ENCODE measurements at regions not wholly inside any gene's neighbourhood (a gene's known extent, or its start where the extent isn't known, plus 50 kb on each side); places are given as distances from the start of the nearest gene placed in this dataset.
A peak's percentile ranks its signal among the peaks of the same experiment; 100 is the strongest.

DNA sequence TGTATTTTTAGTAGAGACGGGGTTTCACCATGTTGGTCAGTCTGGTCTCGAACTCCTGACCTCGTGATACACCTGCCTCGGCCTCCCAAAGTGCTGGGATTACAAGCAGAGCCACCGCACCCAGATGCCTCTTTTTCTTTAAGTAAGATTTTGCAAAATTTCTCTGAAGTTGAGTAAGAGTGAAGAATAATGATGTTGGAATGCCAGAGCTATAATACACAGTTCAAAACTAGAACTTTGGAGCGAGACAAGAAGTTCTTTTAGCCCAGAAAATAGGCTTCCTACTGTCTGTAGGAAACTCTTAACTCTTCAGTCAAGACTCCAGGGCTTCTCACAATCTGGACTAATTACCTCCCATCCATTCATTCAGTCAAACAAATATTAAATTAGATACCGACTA is 51.4 kb downstream of the MARCHF4 start:
- DNase-seq (ENCODE audit: low read depth) = no peak

DNA sequence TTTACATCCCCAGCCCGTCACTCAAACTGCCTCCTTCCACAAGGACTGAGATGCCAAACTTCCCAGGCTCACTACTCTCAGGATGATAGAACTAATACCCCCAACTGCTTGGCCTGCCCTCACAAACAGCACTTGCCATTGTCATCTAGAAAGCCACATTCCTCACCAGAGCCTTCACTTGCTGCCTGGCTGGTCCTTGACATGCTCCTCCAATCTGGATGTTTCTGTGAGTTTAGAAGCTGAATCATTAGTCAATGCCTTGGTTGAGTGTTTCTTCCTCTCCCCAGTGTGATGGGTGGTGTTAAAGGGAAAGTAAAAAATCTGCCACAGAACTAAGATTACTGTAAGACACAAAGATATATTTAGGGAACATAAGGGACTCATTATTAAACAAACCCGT is 52.5 kb downstream of the MARCHF4 start:
- no peak for DNase-seq (ENCODE audit: low read depth)

DNA sequence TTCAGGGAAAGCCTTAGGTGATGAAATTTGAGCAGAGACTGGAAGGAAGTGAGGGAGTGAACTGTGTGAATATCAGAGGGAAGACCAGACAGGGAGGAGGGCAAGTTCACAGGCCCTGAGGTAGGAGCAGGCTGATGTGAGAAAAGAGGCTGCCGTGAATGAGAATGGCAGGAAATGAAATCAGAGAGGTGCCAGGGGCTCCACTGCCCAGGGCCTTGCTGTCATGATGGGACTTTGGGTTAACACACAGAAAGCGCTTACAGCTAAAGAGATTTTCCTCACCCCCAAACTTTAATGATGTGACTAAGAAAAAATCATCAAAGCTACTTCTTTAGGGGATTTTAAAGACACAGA is 53.8 kb downstream of the MARCHF4 start:
- DNase-seq (ENCODE audit: low read depth) = no peak

DNA sequence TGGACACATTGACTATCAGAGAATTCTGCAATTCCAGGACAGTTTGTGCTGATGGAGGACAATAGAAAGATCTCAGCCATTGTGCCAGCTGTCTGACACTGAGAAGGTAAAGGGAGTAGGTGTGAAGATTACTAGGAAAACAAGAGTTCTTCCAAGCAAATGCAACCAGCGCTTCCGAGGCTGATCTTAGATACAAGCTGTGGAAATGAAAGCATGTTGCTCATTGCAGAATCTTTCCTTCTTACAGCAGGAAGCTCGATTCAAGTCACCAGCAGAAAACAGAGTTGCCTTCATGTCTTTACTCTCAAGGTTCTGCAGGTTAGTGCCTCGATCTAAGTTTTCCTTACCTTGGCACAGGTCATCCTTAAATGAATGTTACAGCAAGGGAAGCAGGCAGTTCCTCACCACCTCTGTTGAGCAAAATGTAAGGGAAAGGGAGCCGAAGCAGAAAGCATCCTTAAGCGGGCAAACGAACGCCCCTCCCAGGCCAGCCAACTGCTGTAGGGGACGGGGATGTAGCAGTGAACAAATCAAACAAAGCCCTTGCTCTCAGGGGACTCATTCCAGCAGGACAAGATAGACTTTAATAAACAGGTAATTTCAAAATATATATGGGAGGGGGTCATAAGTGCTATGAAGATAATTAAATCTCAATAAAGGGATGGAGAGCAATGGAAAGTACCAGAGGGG is 54.3 kb downstream of the MARCHF4 start:
- no peak for DNase-seq (ENCODE audit: low read depth)

DNA sequence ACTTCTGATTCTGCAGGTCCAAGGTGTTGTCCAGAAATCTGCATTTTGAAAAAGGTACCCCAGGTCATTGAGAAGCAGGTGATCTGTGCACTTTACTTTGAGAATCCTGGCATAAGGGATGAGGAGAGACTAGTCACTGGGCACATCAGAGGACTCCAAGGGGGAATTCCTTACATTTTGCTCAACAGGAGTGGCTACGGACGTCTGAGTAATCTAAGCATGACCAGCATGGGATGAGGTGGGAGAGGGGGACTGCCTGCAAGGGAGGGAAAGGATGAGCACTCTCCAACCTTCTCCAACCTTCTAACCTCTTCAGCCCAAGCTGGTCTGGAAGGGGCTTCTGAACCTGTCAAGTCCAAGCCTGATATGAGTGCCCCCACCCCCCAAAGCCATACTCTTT is 55.5 kb downstream of the MARCHF4 start:
- peak; percentile 84 for DNase-seq (ENCODE audit: low read depth)

DNA sequence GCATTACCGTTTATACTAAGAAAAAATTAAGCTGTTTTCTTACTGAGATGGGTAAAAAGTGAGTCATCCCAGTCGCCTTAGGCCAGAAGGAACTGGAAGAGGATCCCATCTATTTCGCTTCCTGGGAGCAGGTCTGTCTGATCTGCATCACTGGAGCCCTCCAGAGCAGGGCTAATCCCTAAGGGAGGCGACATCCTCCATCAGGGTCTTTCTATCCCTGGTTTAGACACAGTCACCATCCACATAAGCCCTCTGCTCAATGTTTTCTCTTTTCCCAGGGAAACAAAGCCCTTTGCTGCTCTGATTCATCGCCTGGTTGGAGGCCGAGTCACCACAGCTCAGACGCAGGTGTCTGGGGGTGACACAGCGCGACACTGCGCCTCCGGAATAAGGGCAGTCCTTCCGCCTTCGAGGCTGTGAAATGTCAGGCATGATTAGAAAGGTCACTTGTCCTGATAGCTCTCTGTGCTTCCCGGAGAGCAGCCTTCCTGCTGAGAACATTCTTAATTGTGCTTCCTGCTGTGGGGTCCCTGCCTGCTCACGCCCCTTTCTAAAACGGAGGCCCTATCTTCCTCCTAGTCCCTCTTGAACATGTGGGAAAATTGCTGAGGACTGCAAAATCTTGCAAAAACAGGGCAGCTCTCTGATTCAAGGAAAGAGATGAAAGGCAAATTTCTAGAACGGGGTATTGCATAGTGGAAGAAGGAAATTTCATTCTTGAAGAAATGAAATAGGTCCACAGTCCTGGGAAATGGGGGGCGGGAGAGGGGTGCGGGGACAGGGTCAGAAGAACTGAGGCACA is 56.3 kb downstream of the MARCHF4 start:
- peak; percentile 85 for DNase-seq (ENCODE audit: low read depth)

DNA sequence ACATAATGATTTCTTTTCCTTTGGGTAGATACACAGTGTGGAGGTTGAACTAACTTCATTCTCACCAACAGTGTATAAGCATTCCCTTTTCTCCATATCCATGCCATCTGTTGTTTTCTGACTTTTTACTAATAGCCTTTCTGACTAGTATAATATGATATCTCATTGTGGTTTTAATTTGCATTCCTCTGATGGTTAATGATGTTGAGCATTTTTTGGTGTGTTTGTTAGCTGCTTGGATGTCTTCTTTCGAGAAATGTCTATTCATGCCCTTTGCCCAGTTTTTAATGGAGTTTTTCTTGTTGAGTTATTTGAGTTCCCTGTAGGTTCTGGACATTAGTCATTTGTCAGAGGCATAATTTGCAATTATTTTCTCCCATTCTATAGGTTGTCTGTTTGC is 59.8 kb downstream of the MARCHF4 start:
- no peak for DNase-seq (ENCODE audit: low read depth)

DNA sequence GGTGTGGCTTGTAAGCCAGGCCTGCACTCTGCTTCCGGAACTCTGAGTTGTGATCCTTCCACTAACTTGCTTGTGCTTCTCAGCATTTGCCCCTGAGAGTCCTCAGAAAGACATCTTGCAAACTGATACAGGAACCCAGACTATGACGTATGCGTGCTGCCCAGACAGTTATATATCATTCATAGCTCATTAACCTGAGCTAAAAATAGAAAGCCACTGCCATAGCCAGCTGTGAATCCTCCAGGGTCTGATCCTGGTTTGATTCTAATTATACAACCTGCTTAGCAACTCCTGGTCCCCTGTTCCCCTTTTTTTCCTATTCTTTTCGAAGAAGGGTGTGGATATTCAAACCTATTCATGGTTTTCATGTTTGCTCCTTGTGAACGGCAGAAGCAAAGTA is 63.7 kb downstream of the MARCHF4 start:
- peak; percentile 60 for DNase-seq (ENCODE audit: low read depth)

DNA sequence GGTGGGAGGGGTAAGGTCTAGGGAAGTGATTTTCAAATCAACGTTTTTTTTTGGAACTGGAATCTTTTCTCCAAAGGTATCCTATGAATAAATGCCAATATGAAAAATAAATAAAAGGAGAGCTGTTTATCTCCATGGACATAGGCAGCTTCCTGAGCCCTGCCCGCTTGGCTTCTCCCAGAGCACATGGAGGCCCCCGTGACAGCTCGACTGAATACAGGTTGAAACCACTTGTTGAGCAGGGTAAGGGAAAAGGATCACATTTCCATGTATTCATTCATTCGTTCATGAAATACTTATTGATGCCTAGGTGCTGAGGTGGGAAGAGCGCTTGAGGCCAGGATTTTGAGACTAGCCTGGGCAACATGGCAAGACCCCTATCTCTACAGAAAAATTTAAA is 64.8 kb downstream of the MARCHF4 start:
- DNase-seq (ENCODE audit: low read depth) = no peak

DNA sequence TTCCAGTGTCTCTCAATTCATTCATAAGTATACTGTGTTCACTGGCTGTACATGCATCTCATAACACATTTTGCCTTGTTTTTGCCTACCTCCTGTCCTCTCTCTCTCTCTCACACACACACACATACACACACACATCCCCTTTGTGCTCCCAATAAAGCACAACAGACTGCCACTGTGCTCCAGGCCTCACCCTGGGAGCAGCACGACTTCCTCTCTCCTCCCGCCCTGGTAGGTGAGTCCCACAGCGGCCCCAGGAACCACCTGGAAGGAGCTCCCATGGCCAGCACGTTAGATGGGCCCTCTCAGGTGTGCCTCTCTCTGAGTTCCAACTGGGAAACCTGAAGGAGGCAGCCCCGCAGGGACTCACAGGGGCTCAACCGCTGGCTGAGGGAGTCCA is 65.4 kb downstream of the MARCHF4 start:
- no peak for DNase-seq (ENCODE audit: low read depth)

DNA sequence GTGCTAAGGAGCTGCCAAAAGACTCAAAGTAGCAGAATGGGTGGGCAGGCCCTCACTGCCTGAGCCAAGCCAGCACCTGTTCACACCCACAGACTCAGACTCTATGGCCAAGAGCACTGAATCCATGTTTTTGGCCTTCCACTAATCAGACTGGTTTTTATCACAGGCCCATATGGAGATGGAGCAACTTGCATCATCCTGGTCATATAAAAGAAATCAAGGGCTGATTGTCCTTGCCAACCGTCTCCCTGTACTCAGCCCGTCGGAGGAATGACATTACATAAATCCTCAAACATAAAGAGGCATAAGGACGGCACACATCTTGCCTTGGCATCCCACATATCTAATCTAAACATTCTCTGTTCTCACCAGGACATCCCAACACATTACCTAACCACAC is 66.7 kb downstream of the MARCHF4 start:
- no peak for DNase-seq (ENCODE audit: low read depth)

DNA sequence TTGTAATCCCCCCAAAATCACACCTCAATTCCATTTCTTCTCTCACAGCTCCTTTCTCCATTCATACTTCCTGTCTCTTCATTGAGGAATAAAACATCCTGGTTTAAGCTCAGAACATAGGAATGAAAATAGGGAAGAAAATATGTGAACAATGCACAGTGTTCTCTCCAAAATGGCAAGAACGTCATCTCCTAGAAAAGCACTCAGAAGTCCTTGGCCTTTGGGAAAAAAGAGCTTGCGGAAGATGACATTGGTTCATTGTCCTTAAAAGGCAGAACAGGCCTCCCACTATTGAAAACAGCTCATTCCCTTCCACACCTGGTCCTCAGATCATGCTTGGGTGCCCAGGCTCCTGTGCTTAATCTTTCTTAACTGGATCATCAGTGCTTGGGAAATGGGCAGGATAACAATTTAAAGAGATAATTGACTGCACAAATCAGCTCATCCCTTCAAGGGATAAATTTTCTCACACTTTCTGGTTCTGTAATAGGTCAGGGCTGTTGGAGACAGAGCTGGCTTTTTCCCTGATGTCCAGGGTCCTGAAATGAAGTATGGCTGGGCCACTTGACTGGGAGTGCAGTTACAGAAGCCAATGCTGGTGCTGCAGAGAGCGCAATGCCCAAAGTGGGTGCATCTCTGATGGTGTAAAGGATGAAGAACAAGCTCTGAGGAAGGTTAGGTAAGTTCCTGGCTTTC is 69.2 kb downstream of the MARCHF4 start:
- DNase-seq (ENCODE audit: low read depth) = no peak

DNA sequence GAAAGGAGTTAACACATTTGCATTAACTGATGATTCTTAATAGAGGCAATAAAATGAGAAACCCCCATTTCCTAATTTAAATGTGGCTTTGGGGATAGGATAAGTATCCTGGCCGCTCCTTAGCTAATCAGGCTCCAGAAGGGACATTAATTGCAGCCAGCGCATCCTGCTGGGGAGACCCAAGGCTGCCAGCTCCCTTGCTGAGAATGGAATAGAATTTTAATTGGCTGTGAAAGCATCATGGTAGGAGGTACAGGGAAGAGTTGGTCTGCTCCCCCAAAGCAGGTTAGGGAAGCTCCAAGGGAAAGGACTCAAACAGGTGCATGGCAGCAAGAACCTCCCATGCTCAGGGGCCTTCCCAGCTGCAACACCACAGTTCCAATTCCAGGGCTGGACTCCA is 71.4 kb downstream of the MARCHF4 start:
- no peak for DNase-seq (ENCODE audit: low read depth)

DNA sequence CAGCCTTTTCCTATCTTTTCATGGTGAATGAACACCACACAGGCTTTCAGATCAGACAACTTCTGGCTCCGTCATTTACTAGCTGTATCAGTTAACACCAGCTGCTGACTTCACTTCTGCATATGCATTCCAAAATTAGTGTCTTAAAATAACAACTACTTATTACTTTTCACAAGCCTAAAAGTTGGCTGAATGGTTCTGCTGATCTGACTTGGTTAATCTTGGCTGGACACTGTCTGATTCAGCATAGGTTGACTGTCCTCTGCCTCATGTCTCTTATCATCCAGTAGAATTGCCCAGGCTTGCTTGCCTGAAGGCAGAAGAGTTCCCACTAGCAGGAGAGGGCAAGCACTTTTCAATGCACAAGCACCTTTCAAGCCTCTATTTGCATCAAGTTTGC is 72.7 kb downstream of the MARCHF4 start:
- no peak for DNase-seq (ENCODE audit: low read depth)

DNA sequence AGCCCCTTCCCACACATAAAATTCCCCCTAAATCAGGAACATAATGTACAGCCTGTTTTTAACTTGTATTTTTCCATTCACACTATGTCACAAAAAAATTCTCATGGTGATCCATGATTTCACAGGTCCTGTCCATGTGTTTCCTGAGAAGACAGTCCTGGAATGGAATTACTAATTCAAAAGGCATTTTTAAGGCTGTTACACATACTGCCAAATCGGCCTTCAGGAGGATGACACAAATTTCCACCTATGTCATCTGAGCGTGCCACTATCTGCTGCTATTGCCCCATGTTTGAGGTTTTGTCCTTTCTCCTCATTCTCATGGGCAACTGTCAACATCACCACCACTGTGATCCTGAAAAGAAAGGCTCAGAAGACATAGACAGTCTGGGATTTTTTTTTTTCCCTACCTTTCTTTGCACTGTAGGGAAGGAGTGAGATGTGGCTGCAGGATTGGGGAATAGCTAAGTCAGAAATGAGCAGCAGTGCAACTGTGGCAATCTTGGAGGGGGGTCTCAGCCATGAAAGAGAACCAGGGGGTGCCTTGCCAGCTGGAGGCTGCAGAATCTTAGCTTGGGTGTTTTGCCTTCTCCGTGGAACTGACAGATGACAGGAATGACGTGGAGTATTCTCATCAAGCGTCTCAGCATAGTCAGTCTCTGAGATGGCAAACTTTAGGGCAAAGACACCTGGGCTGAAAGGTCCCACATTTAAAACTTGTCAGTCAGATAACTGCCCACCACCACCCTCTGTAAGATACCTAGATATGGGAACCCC is 73.4 kb downstream of the MARCHF4 start:
- peak; percentile 50 for DNase-seq (ENCODE audit: low read depth)

DNA sequence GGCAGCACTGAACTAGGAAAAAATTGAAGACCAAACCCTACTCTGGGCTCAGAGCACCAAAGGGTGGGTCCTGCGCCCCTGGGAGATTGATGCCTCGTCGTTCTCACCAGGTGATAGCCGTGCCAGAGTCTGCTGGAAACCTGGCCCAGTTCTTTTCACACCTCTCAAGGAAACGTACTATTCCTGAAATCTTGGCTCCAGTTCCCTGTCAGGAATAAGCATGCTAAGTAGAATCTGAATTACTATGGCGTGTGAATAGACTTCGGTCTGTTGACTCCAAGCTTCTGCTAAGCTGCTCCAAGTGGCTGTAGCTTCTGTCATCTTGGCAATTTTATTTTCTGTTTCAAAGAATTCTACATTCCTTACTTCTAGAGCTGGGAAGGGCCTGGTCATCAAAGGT is 75.4 kb downstream of the MARCHF4 start:
- no peak for DNase-seq (ENCODE audit: low read depth)

DNA sequence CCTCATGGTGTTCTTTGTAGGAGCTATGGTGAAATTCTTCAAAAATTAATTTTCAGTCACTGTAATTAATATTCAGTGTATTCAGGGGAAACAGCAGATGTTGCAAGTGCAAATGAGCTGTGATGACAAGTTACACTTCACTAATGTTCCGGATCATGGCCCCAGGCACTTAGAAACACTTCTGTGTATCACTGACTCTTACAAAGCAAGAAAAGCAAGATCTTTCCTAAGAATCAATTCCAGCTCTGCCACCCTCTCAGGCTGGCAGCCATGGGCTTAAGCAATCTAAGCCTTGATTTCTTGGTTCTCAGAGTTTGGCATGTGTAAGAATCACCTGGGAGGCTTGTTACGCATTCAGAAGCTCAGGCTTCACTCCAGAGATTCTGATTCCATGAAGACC is 78.0 kb downstream of the MARCHF4 start:
- no peak for DNase-seq (ENCODE audit: low read depth)

DNA sequence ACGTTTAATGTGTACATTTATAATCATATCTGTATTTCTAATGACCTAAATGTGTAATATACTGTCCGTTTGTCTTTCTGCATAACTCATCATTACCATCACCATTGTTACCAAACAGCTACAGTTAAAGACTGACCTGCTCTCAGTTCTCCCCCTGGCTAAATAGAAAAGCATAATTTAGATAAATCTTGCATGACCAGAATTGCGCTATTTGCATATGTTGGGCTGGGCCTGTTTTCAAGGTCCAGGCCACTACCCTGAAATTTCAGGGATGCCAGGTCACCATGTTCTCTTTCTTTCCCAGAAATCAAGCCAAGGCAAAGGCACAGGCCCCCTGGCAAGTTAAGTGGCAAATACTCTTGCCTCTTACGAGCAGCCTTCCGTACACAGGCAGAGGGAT is 78.4 kb downstream of the MARCHF4 start:
- no peak for DNase-seq (ENCODE audit: low read depth)

DNA sequence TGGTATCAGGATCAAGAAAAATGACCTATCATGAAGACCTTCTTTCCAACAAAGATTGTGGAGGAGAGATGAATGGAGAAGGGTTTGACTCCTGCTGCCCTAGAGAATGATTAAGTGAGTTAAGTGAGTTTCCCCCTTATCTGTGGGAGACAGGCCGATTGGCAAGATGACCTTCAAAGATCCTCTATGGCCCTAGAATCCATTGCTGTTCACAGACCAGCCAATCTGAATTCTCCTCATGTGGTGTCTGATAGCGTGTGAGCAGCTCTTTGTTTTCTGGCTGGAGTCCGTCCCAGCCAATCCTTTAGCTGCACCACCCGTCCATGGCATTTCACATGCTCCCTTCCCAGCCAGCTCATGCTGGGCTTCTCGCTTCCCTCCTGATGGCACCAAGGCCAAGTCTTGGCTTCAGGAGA is 79.4 kb downstream of the MARCHF4 start:
- DNase-seq (ENCODE audit: low read depth) = no peak

DNA sequence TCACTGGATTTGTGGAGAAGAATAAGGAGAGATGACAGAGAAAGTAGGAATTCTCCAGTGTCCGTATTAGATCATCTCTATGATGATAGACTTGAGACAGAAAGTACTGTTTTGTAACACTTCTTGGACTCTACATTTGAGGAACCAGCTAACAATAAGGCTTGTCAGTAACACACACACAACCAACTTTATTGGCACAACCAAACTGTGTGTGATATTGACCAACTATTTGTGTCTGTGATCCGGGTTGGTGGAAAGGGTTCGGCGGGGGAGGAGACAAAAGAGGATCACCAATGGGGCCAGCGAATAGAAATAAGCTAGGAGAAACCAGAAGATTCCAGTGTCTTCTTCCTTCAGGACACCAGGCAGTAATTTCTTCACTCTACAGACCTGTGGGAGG is 79.8 kb downstream of the MARCHF4 start:
- no peak for DNase-seq (ENCODE audit: low read depth)

DNA sequence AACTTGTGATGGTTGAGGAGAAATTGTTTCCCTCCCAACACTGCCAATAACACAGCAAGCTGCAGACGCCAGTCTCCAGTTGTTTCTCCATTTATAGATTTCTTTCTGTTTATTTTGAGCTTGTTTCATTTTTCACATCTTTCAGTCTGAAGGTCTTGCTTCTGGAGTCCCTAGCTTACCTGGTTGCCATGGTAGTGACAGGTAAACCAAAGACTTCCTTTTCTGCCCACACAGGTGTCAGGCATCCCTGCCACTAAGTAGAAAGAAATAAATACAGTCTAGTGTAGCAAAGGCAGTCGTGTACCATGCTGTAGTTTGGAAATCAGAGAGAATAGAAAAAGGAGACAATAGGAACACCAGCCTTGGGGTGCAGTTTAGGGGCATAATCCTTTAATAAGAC is 82.8 kb downstream of the MARCHF4 start:
- DNase-seq (ENCODE audit: low read depth) = no peak

DNA sequence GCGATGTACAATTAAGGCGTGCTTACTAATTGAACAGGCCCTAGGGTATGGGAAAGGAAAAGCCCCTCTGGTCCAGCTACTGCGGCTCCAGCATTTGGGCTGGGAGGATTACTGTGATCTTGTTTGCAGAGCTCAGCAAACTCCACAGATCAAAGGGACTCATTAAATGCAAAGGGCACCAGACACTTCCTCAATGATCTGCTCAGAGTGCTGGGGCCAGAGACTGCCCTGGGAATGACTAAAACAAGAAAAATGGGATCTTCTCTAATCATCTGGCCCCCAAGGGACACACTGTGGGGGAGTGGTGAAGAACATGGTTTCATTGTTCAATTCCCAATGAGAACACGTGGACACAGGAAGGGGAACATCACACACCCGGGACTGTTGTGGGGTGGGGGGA is 85.0 kb downstream of the MARCHF4 start:
- peak; percentile 31 for DNase-seq (ENCODE audit: low read depth)

Data from Daoy (cell line).